ENCODE measurements at regions not wholly inside any gene's neighbourhood (a gene's known extent, or its start where the extent isn't known, plus 50 kb on each side); places are given as distances from the start of the nearest gene placed in this dataset.

DNA sequence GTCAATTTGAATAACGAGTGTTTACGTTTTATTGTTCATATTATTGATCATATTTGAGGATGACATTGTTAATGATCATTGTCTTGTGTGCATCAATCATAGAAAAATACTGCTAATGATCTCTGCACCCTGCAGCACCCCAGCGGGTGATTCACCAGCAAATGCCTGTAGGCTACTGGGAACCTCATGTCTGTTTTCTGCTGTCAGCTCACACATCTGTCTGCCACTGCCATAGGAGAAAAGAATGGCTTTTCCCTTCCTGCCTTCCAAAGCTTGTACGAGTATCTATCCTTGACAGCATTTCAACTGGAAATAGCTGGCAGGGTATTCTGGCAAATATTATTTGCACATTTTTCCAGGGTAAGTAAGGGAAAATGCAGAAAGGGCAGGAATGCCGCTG lies 272.1 kb upstream of the TRAM1L1 start:
- no peak for TF ChIP-seq TCF12 (IDR thresholded peaks at IDR 0.05; ENCODE audit: low read depth)
- TF ChIP-seq, protein P1, sequence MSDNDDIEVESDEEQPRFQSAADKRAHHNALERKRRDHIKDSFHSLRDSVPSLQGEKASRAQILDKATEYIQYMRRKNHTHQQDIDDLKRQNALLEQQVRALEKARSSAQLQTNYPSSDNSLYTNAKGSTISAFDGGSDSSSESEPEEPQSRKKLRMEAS (IDR thresholded peaks at IDR 0.05) = no peak
- TF ChIP-seq, protein P2, sequence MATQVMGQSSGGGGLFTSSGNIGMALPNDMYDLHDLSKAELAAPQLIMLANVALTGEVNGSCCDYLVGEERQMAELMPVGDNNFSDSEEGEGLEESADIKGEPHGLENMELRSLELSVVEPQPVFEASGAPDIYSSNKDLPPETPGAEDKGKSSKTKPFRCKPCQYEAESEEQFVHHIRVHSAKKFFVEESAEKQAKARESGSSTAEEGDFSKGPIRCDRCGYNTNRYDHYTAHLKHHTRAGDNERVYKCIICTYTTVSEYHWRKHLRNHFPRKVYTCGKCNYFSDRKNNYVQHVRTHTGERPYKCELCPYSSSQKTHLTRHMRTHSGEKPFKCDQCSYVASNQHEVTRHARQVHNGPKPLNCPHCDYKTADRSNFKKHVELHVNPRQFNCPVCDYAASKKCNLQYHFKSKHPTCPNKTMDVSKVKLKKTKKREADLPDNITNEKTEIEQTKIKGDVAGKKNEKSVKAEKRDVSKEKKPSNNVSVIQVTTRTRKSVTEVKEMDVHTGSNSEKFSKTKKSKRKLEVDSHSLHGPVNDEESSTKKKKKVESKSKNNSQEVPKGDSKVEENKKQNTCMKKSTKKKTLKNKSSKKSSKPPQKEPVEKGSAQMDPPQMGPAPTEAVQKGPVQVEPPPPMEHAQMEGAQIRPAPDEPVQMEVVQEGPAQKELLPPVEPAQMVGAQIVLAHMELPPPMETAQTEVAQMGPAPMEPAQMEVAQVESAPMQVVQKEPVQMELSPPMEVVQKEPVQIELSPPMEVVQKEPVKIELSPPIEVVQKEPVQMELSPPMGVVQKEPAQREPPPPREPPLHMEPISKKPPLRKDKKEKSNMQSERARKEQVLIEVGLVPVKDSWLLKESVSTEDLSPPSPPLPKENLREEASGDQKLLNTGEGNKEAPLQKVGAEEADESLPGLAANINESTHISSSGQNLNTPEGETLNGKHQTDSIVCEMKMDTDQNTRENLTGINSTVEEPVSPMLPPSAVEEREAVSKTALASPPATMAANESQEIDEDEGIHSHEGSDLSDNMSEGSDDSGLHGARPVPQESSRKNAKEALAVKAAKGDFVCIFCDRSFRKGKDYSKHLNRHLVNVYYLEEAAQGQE (IDR thresholded peaks at IDR 0.05; ENCODE audit: low read depth) = no peak
- TF ChIP-seq, protein P3, sequence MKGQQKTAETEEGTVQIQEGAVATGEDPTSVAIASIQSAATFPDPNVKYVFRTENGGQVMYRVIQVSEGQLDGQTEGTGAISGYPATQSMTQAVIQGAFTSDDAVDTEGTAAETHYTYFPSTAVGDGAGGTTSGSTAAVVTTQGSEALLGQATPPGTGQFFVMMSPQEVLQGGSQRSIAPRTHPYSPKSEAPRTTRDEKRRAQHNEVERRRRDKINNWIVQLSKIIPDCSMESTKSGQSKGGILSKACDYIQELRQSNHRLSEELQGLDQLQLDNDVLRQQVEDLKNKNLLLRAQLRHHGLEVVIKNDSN (IDR thresholded peaks at IDR 0.05) = no peak

DNA sequence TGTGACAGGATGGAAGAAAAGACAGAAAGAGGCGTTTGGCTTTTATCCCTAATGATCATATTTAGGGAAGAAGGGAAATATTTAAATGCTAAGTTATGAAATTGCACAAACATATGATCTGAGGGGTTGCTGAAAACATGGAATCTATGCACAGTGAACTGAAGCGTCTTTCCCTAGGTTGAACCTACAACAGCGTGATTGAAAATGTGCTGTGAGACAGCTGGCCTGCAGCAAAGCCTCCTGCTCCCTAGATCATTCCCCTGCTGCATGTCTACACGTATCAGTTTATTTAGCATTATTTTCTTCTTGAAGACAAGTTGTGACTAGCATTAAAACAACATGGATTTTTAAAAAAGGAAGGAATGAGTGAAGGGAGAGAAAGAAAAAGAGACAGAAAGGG lies 272.5 kb upstream of the TRAM1L1 start:
- no peak for TF ChIP-seq TAF1 (IDR thresholded peaks at IDR 0.05; ENCODE audit: low read depth)
- no peak for TF ChIP-seq CEBPB (IDR thresholded peaks at IDR 0.05)
- TF ChIP-seq RAD21 (IDR thresholded peaks at IDR 0.05; ENCODE audit: low read depth) = no peak
- TF ChIP-seq YY1 (IDR thresholded peaks at IDR 0.05; ENCODE audit: low read depth) = no peak
- TF ChIP-seq, protein P1 (IDR thresholded peaks at IDR 0.05) = no peak
- TF ChIP-seq EP300 (IDR thresholded peaks at IDR 0.05; ENCODE audit: borderline replicate concordance) = no peak
- TF ChIP-seq, protein P3 (IDR thresholded peaks at IDR 0.05) = no peak
- TF ChIP-seq, protein P2 (IDR thresholded peaks at IDR 0.05; ENCODE audit: low read depth) = no peak
- TF ChIP-seq EGR1 (IDR thresholded peaks at IDR 0.05) = no peak
- no peak for TF ChIP-seq TEAD4 (IDR thresholded peaks at IDR 0.05)
- no peak for TF ChIP-seq TCF12 (IDR thresholded peaks at IDR 0.05; ENCODE audit: low read depth)
- TF ChIP-seq NFIC (IDR thresholded peaks at IDR 0.05) = no peak
- TF ChIP-seq CREB1 (IDR thresholded peaks at IDR 0.05; ENCODE audit: low read depth) = no peak
- TF ChIP-seq FOXM1 (IDR thresholded peaks at IDR 0.05; ENCODE audit: borderline replicate concordance, low read depth) = no peak
- TF ChIP-seq ZBTB7A (IDR thresholded peaks at IDR 0.05; ENCODE audit: low read depth) = no peak

DNA sequence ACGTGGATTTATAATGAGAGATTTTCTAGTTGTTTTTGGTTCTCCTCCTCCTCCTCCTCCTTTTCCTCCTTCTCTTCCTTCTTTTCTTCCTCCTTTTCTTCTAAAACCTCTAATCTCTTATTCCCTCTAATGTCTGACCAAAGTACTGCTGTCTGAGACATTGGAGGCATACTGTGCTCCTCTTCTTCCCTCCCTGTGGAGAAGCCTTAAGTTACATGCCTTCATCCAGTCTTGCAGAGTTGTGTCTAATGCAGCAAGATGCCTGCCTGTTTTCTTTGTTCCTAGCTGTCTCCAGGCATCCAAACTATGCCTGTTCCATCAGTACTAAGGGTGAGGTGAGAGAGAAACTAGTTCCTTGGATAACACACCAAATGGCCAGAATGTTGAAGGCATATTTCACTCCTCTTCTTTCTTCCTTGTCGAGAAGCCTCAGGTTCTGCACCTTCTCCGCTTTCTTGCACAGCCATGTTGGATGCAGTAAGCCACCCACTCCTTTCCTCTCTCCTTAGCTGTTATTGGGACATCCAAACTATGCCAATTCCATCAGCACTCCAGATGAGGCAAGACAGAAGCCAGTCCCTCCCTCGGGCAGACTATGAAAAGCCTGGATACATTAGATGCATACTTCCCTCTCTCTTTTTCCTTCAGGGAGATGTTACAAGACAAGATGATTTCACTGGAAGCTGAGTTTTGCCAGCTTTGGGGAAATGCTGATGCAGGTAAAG lies 285.7 kb upstream of the TRAM1L1 start:
- no peak for TF ChIP-seq EP300 (IDR thresholded peaks at IDR 0.05; ENCODE audit: borderline replicate concordance)

DNA sequence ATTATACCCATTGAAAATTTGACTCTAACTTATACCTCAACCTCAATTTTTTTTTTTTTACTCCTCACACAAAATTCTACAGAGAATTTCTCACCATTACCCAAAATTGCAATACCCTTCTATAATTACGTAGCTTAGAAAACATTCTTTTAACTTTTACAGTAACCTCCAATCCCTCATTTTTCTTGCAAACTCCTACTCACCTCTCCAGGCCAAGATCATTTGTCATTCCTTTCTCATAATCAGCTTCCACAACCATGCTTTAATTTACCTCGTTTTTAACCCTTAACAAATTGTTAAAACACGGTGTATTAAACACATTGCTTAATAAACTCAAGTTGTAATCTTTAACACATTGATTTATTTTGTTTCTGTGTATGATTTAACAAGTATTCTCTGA lies 289.7 kb upstream of the TRAM1L1 start:
- TF ChIP-seq RAD21 (IDR thresholded peaks at IDR 0.05; ENCODE audit: low read depth) = no peak
- TF ChIP-seq TAF1 (IDR thresholded peaks at IDR 0.05; ENCODE audit: low read depth) = no peak
- TF ChIP-seq TEAD4 (IDR thresholded peaks at IDR 0.05) = no peak
- no peak for TF ChIP-seq CEBPB (IDR thresholded peaks at IDR 0.05)
- no peak for TF ChIP-seq CREB1 (IDR thresholded peaks at IDR 0.05; ENCODE audit: low read depth)
- no peak for TF ChIP-seq EP300 (IDR thresholded peaks at IDR 0.05; ENCODE audit: borderline replicate concordance)
- no peak for TF ChIP-seq FOXM1 (IDR thresholded peaks at IDR 0.05; ENCODE audit: borderline replicate concordance, low read depth)
- TF ChIP-seq EGR1 (IDR thresholded peaks at IDR 0.05) = no peak
- no peak for TF ChIP-seq YY1 (IDR thresholded peaks at IDR 0.05; ENCODE audit: low read depth)
- no peak for TF ChIP-seq NFIC (IDR thresholded peaks at IDR 0.05)
- TF ChIP-seq ZBTB7A (IDR thresholded peaks at IDR 0.05; ENCODE audit: low read depth) = no peak

DNA sequence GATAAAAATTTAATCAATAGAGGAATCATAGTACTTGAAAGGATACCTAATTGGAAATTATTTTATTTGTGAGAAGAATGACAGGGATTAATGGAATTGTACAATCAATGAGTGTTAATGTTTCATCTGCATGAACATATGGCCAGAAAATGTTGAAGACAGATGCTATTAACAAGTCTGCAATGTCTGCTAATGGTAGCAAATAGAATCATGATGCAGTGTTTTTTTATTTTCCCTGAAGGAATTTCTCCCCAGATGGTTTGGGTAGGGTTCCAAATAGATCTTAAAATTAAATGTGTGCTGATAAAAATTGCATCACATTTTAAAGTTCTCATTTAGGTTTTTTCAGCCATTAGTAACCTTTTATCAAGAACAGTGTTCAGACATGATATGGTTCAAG lies 291.3 kb upstream of the TRAM1L1 start:
- TF ChIP-seq, protein P2 (IDR thresholded peaks at IDR 0.05; ENCODE audit: low read depth) = no peak
- TF ChIP-seq, protein P3 (IDR thresholded peaks at IDR 0.05) = no peak
- TF ChIP-seq EP300 (IDR thresholded peaks at IDR 0.05; ENCODE audit: borderline replicate concordance) = no peak
